ENCODE measurements at regions not wholly inside any gene's neighbourhood (a gene's known extent, or its start where the extent isn't known, plus 50 kb on each side); places are given as distances from the start of the nearest gene placed in this dataset.

GRCh38 chr22:48378673-48379072 lies 1449.0 kb downstream of the BRD1 start:
- TF ChIP-seq CTCF (IDR thresholded peaks at IDR 0.05; ENCODE audit: insufficient read depth, low read length, poor library complexity, severe bottlenecking) (no peak), EZH2phosphoT487 (conservative IDR thresholded peaks at IDR 0.05; ENCODE audit: low read length) (no peak)
